DMS79 treated with DMSO at 0.1 percent for 48 hours (cell line): ENCODE measurements at regions not wholly inside any gene's neighbourhood (a gene's known extent, or its start where the extent isn't known, plus 50 kb on each side); places are given as distances from the start of the nearest gene placed in this dataset.

ENCODE experiments used
- DNase-seq: peaks from one replicate; lab custom pipeline; 2025; lab: John Stamatoyannopoulos, UW

DNA sequence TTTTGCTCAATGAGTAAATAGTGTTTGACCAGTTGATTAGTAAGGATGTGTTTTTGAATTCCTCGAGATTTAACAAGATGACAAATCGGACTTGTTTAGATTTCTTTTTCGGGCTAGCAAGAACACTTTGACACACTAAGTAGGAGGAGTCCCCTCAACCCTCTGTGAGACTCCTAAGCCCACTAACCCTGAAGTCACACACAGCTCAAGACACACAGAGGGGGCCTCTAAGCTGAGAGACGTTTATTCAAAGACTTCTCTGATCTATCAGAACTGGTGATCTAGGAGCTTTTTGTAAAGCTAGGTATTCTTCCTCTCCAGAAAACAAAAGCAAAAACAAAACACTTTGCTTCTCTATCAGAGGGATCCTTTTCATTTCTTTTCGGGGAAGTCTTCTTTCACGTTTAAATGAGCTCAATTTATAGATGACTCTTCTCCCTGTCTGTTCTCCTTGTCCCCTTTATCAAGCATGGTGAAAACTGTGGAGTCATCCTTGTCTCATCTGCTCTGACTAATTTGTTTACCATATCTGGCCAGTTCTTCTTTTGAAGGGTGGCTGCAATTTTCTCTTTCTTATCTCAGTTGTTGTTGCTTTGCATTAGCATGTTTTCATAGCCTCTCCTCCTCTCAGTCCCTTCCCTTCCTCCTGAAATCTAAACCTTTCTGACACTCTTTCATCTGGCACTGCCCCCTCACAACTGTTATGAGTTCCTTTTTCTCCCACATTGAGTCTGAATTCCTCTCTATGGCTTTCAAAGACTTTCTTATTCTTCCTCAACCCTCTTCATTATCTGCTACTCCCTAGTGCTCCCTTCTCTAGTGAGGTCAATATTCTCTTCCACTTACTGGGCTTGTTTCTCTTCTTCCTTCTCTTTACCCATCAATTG, 68.5 kb upstream of the RAI14 start:
- DNase-seq = no peak

GRCh38 chr5:34589832-34590231, 66.3 kb upstream of the RAI14 start:
- DNase-seq = no peak

DNA sequence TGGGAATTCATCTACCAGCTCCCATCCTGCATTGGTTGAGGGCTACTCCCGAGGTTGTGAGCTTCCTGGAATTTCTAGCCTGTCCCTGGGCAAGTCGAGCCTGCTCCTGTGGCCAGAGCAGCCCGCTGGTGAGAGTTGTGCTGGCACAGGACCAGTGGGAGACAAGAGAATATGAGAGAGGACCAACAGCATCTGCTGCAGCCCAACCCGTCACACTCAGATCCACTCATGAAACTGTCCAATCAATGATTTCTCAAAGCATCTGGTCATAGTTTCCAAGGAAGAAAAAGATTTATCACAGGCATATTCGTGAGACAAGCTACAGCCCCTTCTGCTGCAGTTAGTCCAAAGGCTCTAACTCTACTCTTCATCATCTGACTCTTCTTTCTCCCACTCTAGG, 64.4 kb upstream of the RAI14 start:
- DNase-seq = no peak

- no peak for DNase-seq
Observed at GRCh38 chr5:34597034-34598027, 58.8 kb upstream of the RAI14 start.

- no peak for DNase-seq
Observed at GRCh38 chr5:34598177-34598794, 57.8 kb upstream of the RAI14 start.

- no peak for DNase-seq
Observed at GRCh38 chr5:34599471-34600117, 56.5 kb upstream of the RAI14 start.

- no peak for DNase-seq
Observed at GRCh38 chr5:34600118-34600493, 56.0 kb upstream of the RAI14 start.

DNA sequence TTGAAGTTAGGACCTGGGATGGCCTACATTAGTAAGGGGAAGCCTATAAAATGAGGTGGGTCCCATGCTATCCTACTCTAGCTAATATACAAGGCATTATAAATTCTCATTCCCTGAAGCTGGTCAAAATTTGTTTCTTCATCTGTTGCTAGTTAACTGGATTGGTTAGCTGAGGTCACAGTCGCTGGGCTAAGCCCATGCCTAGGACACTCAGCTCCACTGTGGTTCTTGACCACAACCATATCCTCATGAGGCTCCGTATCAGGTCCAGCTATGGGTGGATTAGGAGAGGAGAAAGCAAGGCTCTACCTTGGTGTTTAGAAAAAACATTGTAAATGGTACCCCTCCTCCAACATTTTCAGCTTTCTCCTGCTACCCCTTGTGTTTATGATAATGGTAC, 52.8 kb upstream of the RAI14 start:
- DNase-seq = no peak

GRCh38 chr5:34604119-34604675, 51.9 kb upstream of the RAI14 start:
- no peak for DNase-seq

GRCh38 chr5:34606101-34606500, 50.0 kb upstream of the RAI14 start:
- DNase-seq = no peak
